NCI-H526 (cell line): ENCODE measurements at regions not wholly inside any gene's neighbourhood (a gene's known extent, or its start where the extent isn't known, plus 50 kb on each side); places are given as distances from the start of the nearest gene placed in this dataset.
A peak's percentile ranks its signal among the peaks of the same experiment; 100 is the strongest.

Experiments used
- DNase-seq, 2 experiments: peaks; one replicate each; lab custom pipeline; 2025; lab: John Stamatoyannopoulos, UW

GRCh38 chr2:60320724-60321123, 232.7 kb downstream of the BCL11A start:
- DNase-seq = no peak

GRCh38 chr2:60319031-60319547, 234.4 kb downstream of the BCL11A start:
- DNase-seq = no peak

GRCh38 chr2:60318544-60318943, 234.9 kb downstream of the BCL11A start:
- no peak for DNase-seq

GRCh38 chr2:60317844-60318243, 235.6 kb downstream of the BCL11A start:
- no peak for DNase-seq

GRCh38 chr2:60317034-60317386, 236.4 kb downstream of the BCL11A start:
- peak in 1 of 2 experiments; percentile 52 for DNase-seq

GRCh38 chr2:60316381-60317033, 236.9 kb downstream of the BCL11A start:
- peak; percentile 88 to 93 for DNase-seq

GRCh38 chr2:60313470-60314172, 239.8 kb downstream of the BCL11A start:
- DNase-seq = no peak

- no peak for DNase-seq
These were observed 240.8 kb downstream of the BCL11A start for GRCh38 chr2:60312618-60313017.

DNA sequence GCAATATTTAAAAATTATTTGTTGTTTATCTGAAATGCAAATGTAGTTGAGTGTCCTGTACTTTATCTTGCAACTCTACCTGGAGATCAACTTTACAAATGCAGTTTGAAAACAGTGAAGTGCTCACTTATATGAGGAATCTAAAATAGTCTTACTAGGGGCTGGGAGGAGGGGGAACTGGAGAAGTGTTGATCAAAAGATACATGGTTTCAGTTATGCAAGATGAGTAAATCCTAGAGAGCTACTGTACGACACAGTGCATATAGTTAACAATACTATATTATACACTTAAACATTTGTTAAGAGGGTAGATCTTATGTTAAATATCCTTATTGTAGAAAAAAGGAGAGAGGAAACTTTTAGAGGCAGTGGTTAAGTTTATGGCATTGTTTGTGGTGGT, 241.9 kb downstream of the BCL11A start:
- DNase-seq = no peak

DNA sequence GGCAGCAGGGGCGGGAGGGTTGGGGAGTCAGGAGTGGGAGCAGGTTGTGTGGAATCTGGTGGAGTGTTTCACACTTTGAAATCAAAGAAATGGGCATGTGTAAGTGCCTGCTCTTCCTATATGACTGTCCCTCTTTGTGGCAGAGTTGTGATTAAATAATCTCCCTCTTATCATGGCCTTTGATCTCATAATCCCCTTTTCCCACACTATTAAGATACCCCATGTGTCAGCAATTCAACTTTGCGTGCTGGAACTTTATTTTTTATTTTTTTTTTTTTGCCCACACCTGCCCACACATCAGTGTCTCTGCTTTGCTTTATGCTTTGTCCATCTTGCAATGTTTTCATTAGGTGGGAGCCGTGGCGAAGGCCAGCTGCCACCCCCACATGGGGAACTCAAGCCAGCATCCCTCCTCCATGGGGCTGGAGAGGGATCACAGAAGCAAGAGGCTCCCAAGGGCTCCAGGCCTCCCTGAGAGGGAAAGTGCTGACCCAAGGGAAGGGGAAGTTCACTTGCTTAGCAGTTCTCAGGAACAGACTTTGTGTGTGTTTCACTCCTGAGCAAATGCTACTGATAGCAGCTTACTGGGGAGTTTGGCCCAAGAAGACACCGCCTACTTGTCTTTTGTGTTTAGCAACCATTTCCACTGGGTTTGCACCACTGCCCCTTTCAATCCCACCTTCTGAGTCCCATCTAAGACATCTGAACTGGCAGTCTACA, 243.4 kb downstream of the BCL11A start:
- no peak for DNase-seq

DNA sequence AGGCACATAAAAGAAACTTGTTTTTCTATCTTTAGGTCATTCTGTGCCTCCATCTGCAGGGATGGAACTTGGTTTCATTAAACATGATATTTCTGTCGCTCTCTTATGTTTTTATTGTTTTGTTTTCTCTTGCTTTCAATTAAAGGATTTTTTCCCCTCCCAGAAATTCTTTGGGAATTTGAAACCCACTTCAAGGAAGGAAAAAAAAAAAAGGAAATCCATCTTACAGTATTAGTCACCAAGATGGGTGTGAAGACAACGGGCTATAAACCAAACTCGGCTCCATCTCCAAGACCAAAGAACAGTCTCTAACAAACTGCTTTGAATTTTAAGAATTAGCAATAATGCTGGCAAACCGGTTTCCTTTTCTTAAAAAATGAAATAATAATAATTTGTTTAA, 244.1 kb downstream of the BCL11A start:
- no peak for DNase-seq

- DNase-seq = no peak
These were observed 247.1 kb downstream of the BCL11A start for GRCh38 chr2:60306267-60306861.

GRCh38 chr2:60303680-60304079, 249.8 kb downstream of the BCL11A start:
- DNase-seq = no peak

DNA sequence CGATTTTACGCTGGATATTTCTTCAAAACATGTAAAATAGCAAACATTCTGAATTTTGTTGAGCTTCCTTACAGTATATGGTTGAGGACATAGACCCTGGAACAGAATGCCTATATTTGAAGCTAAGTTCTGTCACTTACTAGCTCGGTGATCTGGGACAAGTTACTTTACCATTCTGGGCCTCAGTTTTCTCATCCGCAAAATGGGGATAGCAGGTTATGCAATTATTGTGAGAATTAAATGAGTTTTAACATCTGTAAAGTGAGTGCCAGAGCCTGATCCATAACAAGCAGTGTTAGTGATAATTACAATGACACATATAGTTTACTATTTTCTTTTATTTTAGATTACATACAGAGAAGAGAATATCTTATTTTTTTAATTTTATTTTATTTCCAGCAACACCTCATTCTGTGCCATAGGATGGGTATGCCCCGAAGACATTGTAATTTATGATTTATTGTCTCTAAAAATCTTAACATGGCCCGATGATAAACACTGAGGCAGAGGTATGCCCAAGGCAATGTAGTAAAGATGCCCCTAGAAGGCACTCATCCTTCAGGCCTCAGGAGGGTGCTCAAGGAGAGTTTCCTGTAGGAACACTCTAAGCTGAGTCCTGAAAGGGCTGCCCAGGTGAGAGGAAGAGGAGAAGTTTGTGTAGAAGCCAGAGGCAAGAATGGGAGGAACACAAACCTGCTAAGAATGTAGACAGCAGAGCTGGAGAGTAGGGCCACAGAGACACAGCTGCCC, 250.9 kb downstream of the BCL11A start:
- peak in 1 of 2 experiments; percentile 6 for DNase-seq

DNA sequence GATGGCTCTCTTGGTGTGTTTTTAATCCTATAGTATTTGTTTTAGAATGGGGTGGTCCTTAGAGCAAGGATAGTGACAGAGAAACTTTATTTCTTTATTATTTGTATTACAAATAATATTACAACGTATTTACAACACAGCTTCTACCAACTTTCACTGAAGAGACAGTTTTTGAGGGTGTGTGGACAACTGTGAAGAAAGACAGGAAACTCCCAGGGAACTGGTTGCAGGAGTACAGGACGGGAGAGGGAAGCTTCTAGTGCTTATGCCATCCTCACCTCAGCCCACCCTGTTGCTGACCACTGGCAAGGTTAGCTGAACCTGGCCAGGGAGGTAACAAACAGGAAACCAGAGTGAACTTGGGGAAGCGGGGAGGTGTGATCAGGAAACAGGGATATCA, 251.7 kb downstream of the BCL11A start:
- no peak for DNase-seq

- no peak for DNase-seq
These were observed 254.3 kb downstream of the BCL11A start for GRCh38 chr2:60299179-60299578.

GRCh38 chr2:60298006-60298696, 255.3 kb downstream of the BCL11A start:
- DNase-seq = no peak

DNA sequence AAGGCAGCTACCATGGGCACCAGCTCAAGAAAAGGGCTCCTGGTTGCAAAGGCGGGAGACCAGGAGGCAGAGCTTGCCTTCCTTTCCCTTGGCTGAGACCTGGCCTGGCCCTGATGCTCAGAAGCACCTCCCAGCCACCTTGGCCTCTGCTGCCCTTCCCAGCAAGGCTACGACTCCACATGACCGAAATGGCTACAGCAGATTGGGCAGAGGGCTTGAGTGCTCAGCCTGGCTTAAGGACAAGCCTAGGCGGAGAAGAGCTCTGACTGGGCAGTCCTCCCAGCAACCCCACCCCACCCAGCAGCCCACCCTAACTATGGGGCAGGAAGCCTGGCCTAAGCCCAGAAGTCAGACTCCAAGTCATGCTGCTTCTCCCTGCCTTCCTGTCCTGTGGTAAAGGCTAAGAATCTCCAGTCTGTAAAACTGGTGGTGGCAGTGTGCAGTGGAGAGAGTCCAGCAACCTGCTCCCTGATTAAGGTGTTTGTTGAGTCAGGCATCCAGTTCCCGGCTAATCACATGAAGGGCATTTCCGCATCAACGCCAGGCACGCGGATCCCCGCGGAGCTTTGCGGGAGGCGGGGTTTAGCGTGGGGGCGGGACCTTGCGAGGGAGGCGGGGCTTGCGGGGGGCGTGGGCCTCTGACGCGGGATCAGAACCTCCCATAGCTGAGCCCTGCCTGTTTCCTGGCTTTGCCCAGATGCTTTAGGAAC, 256.0 kb downstream of the BCL11A start:
- no peak for DNase-seq

GRCh38 chr2:60296219-60296955, 257.1 kb downstream of the BCL11A start:
- DNase-seq = no peak

DNA sequence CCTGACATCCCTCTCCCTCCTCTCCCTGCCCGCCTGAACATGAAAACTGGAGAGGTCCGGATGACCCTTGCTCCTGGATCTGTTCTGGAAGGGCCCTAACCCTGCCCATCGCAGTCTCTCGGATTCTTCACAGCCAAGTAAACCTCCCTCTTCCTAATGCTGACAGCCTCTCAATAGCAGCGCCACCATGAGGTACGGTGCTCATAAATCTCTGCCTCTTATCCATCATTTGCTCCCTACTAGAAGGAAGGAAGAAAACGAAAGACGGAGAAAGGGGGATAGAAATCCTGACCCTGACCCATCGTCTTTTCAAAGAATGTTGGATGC, 257.9 kb downstream of the BCL11A start:
- DNase-seq = peak in 1 of 2 experiments; percentile 54
